Vagina (tissue), 2 donors: ENCODE measurements at regions not wholly inside any gene's neighbourhood (a gene's known extent, or its start where the extent isn't known, plus 50 kb on each side); places are given as distances from the start of the nearest gene placed in this dataset.

ENCODE experiments used
- POLR2AphosphoS5 ChIP-seq, 2 donors: sonication (generic); formaldehyde crosslinking; IDR thresholded peaks; one replicate each; pipeline ENCODE4 v1.9.0; 2017; ENCODE audit warnings: antibody characterized with exemption in 2 of 2, mild to moderate bottlenecking in 2 of 2, low read depth in 1 of 2; ENCODE audit not compliant: insufficient read depth in 1 of 2
- TF ChIP-seq, protein P1 (sequence below), 3 experiments: fragments of 450-650 bp in 2 of 3; fragments of 200-600 bp in 1 of 3; sonication (generic) in 1 of 3; IDR thresholded peaks; one replicate each; pipeline ENCODE4 v1.5.1; 2017 to 2019; ENCODE audit warnings: antibody characterized with exemption in 3 of 3, mild to moderate bottlenecking in 2 of 3, moderate library complexity in 2 of 3

DNA sequence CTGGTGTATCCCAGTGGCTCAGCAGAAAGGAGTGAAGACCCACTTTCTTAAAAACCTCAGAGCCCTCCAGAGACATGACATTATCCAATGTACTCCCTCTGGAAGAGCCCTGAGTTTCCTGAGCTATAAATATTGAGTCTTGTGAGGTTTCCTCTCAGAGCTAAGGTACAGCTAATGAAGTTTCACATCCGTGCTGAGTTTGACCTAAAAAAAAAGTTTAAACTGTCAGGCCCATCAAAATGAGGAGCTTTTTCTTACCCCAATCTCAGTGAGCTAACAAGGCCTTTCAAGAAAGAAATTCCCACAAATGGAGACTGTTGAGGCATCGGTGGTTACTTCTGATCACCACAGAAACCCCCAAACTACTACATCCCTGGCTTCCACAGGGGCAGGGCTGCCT lies 65.4 kb upstream of the ST8SIA3 start:
- TF ChIP-seq, protein P1, sequence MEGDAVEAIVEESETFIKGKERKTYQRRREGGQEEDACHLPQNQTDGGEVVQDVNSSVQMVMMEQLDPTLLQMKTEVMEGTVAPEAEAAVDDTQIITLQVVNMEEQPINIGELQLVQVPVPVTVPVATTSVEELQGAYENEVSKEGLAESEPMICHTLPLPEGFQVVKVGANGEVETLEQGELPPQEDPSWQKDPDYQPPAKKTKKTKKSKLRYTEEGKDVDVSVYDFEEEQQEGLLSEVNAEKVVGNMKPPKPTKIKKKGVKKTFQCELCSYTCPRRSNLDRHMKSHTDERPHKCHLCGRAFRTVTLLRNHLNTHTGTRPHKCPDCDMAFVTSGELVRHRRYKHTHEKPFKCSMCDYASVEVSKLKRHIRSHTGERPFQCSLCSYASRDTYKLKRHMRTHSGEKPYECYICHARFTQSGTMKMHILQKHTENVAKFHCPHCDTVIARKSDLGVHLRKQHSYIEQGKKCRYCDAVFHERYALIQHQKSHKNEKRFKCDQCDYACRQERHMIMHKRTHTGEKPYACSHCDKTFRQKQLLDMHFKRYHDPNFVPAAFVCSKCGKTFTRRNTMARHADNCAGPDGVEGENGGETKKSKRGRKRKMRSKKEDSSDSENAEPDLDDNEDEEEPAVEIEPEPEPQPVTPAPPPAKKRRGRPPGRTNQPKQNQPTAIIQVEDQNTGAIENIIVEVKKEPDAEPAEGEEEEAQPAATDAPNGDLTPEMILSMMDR (IDR thresholded peaks at IDR 0.05), result no peak
- TF ChIP-seq POLR2AphosphoS5 (IDR thresholded peaks at IDR 0.05; ENCODE audit: insufficient read depth in 1 of 2, low read depth in 1 of 2), result no peak
